CD4-positive, CD25-positive, alpha-beta regulatory T cell (primary cell): ENCODE measurements at regions not wholly inside any gene's neighbourhood (a gene's known extent, or its start where the extent isn't known, plus 50 kb on each side); places are given as distances from the start of the nearest gene placed in this dataset.

ENCODE experiments used
- ATAC-seq, 2 donors: fragments of 150-1000 bp; cut with Tn5 transposase; one replicate each; pipeline ENCODE4 v1.10.0; 2021; ENCODE audit warnings: low read depth in 2 of 2, moderate number of reproducible peaks in 2 of 2, moderate library complexity in 1 of 2
- DNase-seq, 3 donors: peaks; one replicate each; pipeline versions ENCODE4 v3.0.0 to v3.0.0-alpha.2; 2012 to 2022; ENCODE audit warnings: mixed read lengths in 1 of 3
- H3K27ac ChIP-seq: one replicate; pipeline ENCODE4 v1.7.0; 2013; ENCODE audit warnings: mild to moderate bottlenecking, low read length; ENCODE audit not compliant: insufficient read depth, poor library complexity, severe bottlenecking
- H3K27me3 ChIP-seq: one replicate; pipeline ENCODE4 v1.7.0; 2013; ENCODE audit warnings: low read length; ENCODE audit not compliant: control insufficient read depth, insufficient read depth
- H3K36me3 ChIP-seq: one replicate; pipeline ENCODE4 v1.7.0; 2013; ENCODE audit warnings: mild to moderate bottlenecking, low read length, moderate library complexity; ENCODE audit not compliant: control insufficient read depth, insufficient read depth
- H3K4me1 ChIP-seq: 2 replicates; pipeline ENCODE4 v1.7.0; 2013; ENCODE audit warnings: mild to moderate bottlenecking, low read length; ENCODE audit not compliant: insufficient read depth, control insufficient read depth, poor library complexity, severe bottlenecking
- H3K4me3 ChIP-seq: one replicate; pipeline ENCODE4 v1.7.0; 2013; ENCODE audit warnings: low read depth, mild to moderate bottlenecking, low read length, moderate library complexity
- H3K9me3 ChIP-seq, 2 experiments: 1 replicate in 1 of 2; 2 replicates in 1 of 2; pipeline ENCODE4 v1.7.0; 2013; ENCODE audit warnings: low read length in 2 of 2, mild to moderate bottlenecking in 1 of 2, moderate library complexity in 1 of 2; ENCODE audit not compliant: control insufficient read depth in 2 of 2
- H3K27ac Mint-ChIP-seq, 3 donors: one replicate each; pipeline ENCODE4 v1.8.0; 2020 to 2022; ENCODE audit warnings: mild to moderate bottlenecking in 3 of 3, mixed read lengths in 3 of 3, moderate library complexity in 2 of 3
- H3K27me3 Mint-ChIP-seq: one replicate; pipeline ENCODE4 v1.8.0; 2022; ENCODE audit warnings: mild to moderate bottlenecking, mixed read lengths
- H3K36me3 Mint-ChIP-seq: one replicate; pipeline ENCODE4 v1.8.0; 2020; ENCODE audit warnings: mixed read lengths
- H3K4me1 Mint-ChIP-seq, 4 donors: one replicate each; pipeline ENCODE4 v1.8.0; 2020 to 2022; ENCODE audit warnings: mixed read lengths in 4 of 4, mild to moderate bottlenecking in 1 of 4
- H3K4me3 Mint-ChIP-seq, 4 donors: one replicate each; pipeline ENCODE4 v1.8.0; 2020 to 2022; ENCODE audit warnings: mild to moderate bottlenecking in 4 of 4, mixed read lengths in 4 of 4, moderate library complexity in 3 of 4
- H3K9me3 Mint-ChIP-seq, 7 donors: one replicate each; pipeline ENCODE4 v1.8.0; 2020 to 2022; ENCODE audit warnings: mixed read lengths in 7 of 7, mild to moderate bottlenecking in 3 of 7, moderate library complexity in 2 of 7

DNA sequence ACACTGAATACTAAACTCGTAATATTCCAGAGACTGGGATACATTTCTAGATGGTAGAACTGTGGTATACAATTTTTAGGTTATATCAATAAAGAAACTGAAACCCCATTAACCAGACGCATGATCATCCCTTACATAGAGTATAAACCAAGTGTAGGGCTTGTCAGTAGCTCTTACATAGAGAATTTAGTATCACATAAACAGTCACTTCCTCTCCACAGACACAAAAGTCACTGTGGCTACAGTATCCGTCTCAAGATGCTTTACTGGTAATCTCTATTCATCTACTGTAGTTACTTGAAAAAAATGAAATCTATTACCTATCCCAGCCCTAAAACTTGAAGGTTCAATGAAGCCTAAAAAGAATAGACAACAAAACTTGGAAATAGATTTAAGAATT, 252.3 kb upstream of the TMPRSS15 start:
- no peaks in the 10 kb centered on the region for H3K36me3 Mint-ChIP-seq
- H3K9me3 Mint-ChIP-seq = peaks cover 0 to 22% (median 7%) of the 10 kb centered on the region in 7 donors
- Histone ChIP-seq H3K27me3 (no peaks in the 10 kb centered on the region), H3K27ac (no peak overlapping the region), H3K36me3 (no peaks in the 10 kb centered on the region), H3K9me3 (peaks cover 0 to 6% of the 10 kb centered on the region in 2 experiments), H3K4me1 (no peaks in the 10 kb centered on the region), H3K4me3 (no peak overlapping the region)
- ATAC-seq (no peak), DNase-seq (no peak)
- H3K4me1 Mint-ChIP-seq = no peaks in the 10 kb centered on the region
- no peaks in the 10 kb centered on the region for H3K27me3 Mint-ChIP-seq
- no peak overlapping the region for H3K4me3 Mint-ChIP-seq
- no peak overlapping the region for H3K27ac Mint-ChIP-seq

DNA sequence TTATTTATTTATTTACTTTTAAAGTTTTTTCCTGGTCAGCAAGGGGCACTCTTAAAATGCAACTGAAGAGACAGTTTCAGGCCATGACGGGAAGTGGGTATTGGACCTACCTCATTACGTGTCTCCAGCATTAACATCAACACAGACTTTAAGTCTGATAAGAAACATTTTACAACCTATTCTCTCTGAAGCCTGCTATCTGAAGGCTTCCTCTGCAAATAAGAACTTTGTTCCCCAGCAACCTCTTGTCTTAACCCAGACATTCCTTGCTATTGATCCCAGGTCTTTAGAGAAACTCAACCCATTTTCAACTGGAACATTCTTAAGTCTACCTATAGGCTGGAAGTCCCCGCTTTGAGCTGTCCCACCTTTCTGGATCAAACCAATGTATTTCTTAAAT, 258.3 kb upstream of the TMPRSS15 start:
- no peak for DNase-seq
- no peaks in the 10 kb centered on the region for H3K27me3 ChIP-seq
- H3K36me3 Mint-ChIP-seq = no peaks in the 10 kb centered on the region
- H3K4me3 Mint-ChIP-seq = no peak overlapping the region
- no peak overlapping the region for H3K4me3 ChIP-seq
- no peak overlapping the region for H3K27ac ChIP-seq
- no peaks in the 10 kb centered on the region for H3K4me1 Mint-ChIP-seq
- no peaks in the 10 kb centered on the region for H3K36me3 ChIP-seq
- H3K27me3 Mint-ChIP-seq = no peaks in the 10 kb centered on the region
- H3K27ac Mint-ChIP-seq = no peak overlapping the region
- H3K9me3 Mint-ChIP-seq = peaks cover 0 to 23% (median 10%) of the 10 kb centered on the region in 7 donors
- ATAC-seq = no peak
- H3K9me3 ChIP-seq = peaks cover 2 to 6% of the 10 kb centered on the region in 2 experiments
- H3K4me1 ChIP-seq = no peaks in the 10 kb centered on the region

DNA sequence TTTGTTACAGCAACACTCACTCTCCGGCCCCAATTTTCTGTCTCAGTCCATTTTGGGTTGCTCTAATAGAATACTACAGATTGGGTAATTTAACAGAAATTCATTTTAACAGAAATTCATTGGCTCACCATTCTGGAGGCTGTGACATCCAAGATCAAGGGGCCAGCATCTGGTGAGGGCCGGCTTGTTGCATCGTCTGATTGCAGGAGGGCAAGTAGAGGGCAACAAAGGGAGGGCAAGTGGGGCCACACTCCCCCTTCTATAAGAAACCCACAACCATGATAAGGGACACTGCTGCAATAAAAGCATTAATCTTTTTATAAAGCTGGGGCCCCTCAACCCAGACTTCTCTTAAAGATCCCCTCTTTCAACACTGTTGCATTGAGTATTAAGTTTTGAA, 260.1 kb upstream of the TMPRSS15 start:
- Histone ChIP-seq H3K4me1 (no peaks in the 10 kb centered on the region), H3K9me3 (peaks cover 2 to 6% of the 10 kb centered on the region in 2 experiments), H3K4me3 (no peak overlapping the region), H3K36me3 (no peaks in the 10 kb centered on the region), H3K27me3 (no peaks in the 10 kb centered on the region), H3K27ac (no peak overlapping the region)
- ATAC-seq (no peak), DNase-seq (no peak)
- Mint-ChIP-seq H3K27me3 (no peaks in the 10 kb centered on the region), H3K36me3 (no peaks in the 10 kb centered on the region), H3K9me3 (peaks cover 0 to 30% (median 11%) of the 10 kb centered on the region in 7 donors), H3K4me1 (no peaks in the 10 kb centered on the region), H3K4me3 (no peak overlapping the region), H3K27ac (no peak overlapping the region)

DNA sequence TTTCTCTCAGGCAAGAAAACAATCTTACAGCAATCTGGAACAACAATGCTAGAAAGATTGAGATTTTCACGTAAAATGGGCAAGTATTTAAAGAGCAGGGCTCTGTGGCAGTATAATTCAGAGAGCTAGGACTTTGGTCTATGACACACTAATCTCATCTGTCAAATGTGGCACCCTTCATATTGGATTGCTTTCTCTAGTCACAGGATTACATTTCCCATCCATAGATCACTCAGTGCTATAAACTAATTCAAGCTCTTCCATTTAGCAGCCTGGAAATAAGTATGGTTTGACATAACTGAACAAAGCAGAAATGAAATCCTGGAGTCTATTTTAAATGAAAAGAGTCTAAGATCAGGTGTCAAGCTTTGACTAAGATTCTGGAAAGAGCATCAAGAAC, 263.1 kb upstream of the TMPRSS15 start:
- H3K4me3 Mint-ChIP-seq = no peak overlapping the region
- DNase-seq (no peak), ATAC-seq (no peak)
- peaks cover 0 to 39% (median 18%) of the 10 kb centered on the region in 7 donors for H3K9me3 Mint-ChIP-seq
- no peaks in the 10 kb centered on the region for H3K36me3 ChIP-seq
- H3K9me3 ChIP-seq = peaks cover 2 to 6% of the 10 kb centered on the region in 2 experiments
- H3K27me3 ChIP-seq = no peaks in the 10 kb centered on the region
- H3K27me3 Mint-ChIP-seq = no peaks in the 10 kb centered on the region
- no peak overlapping the region for H3K27ac ChIP-seq
- no peak overlapping the region for H3K27ac Mint-ChIP-seq
- no peaks in the 10 kb centered on the region for H3K4me1 Mint-ChIP-seq
- no peak overlapping the region for H3K4me3 ChIP-seq
- no peaks in the 10 kb centered on the region for H3K36me3 Mint-ChIP-seq
- H3K4me1 ChIP-seq = no peaks in the 10 kb centered on the region

DNA sequence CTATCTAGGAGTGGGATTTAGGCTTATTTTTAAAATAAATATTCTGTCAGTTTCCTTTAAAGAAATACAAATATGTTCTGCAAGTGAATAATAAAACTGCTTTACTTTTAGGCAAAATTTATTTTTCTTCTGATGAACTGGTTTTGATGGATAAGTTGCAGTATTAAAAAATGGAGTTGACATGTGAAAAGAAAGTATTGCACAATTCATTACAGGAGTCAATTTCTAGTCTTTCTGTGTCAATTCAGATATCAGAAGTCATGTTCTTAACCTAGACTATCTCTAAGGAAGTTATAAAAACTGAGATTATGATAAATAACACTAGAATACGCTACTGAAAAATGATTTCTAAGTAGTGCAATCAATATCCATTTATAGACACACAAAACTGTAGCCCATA, 270.2 kb upstream of the TMPRSS15 start:
- DNase-seq = no peak
- Mint-ChIP-seq H3K27ac (no peak overlapping the region), H3K9me3 (peaks cover 3 to 30% (median 9%) of the 10 kb centered on the region in 7 donors), H3K27me3 (no peaks in the 10 kb centered on the region), H3K4me1 (no peaks in the 10 kb centered on the region), H3K36me3 (no peaks in the 10 kb centered on the region), H3K4me3 (no peak overlapping the region)
- no peaks in the 10 kb centered on the region for H3K27me3 ChIP-seq
- H3K36me3 ChIP-seq = no peaks in the 10 kb centered on the region
- no peak overlapping the region for H3K27ac ChIP-seq
- H3K4me1 ChIP-seq = no peaks in the 10 kb centered on the region
- no peak for ATAC-seq
- H3K4me3 ChIP-seq = no peak overlapping the region
- H3K9me3 ChIP-seq = peaks cover 0 to 2% of the 10 kb centered on the region in 2 experiments

DNA sequence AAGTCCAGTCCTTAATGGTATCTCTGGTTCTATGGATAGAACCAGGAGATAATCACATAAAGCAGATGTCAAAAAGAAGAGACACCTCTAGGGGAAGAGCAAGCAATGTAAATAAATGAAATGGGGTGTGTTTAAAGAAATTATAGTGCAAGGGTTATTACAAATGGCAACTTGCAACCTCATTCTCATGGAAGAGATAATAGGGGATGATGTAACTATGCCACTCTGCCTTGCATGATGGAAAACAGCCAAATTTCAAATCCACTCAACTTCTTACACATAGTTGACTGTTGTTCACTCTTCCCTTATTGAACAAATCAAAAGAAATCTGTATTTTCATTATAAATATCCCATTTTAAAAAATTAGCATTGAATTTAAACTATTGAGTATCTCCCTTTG, 274.0 kb upstream of the TMPRSS15 start:
- no peaks in the 10 kb centered on the region for H3K36me3 Mint-ChIP-seq
- no peak overlapping the region for H3K27ac Mint-ChIP-seq
- Histone ChIP-seq H3K27me3 (no peaks in the 10 kb centered on the region), H3K4me3 (no peak overlapping the region), H3K4me1 (no peaks in the 10 kb centered on the region), H3K27ac (no peak overlapping the region), H3K9me3 (peaks cover 0 to 3% of the 10 kb centered on the region in 2 experiments), H3K36me3 (no peaks in the 10 kb centered on the region)
- DNase-seq (no peak), ATAC-seq (no peak)
- H3K27me3 Mint-ChIP-seq = no peaks in the 10 kb centered on the region
- H3K4me1 Mint-ChIP-seq = peaks cover 0 to 4% (median 0%) of the 10 kb centered on the region in 4 donors
- peaks cover 6 to 26% (median 8%) of the 10 kb centered on the region in 7 donors for H3K9me3 Mint-ChIP-seq
- H3K4me3 Mint-ChIP-seq = no peak overlapping the region

DNA sequence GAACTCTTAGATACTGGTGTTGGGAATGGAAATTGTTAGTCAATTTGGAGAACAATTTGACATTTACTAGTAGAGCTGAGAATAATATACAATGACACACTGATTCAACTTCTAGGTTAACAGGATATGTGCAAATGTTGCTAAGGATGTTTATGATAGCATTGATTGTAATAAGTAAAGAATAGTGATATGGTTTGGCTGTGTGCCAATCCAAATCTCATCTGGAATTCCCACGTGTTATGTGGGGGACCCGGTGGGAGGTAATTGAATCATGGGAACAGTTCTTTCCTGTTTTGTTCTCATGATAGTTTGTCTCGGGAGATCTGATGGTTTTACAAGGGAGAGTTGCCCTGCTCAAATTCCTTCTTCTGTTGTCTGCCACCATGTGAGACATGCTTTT, 302.4 kb upstream of the TMPRSS15 start:
- DNase-seq = no peak
- no peaks in the 10 kb centered on the region for H3K27me3 Mint-ChIP-seq
- H3K36me3 Mint-ChIP-seq = no peaks in the 10 kb centered on the region
- H3K36me3 ChIP-seq = no peaks in the 10 kb centered on the region
- H3K27ac ChIP-seq = no peak overlapping the region
- H3K4me3 ChIP-seq = no peak overlapping the region
- no peak overlapping the region for H3K27ac Mint-ChIP-seq
- no peaks in the 10 kb centered on the region for H3K27me3 ChIP-seq
- ATAC-seq = no peak
- H3K4me1 ChIP-seq = no peaks in the 10 kb centered on the region
- H3K4me3 Mint-ChIP-seq = no peak overlapping the region
- no peaks in the 10 kb centered on the region for H3K4me1 Mint-ChIP-seq
- H3K9me3 Mint-ChIP-seq = peaks cover 2 to 21% (median 9%) of the 10 kb centered on the region in 7 donors
- H3K9me3 ChIP-seq = peaks cover 7 to 8% of the 10 kb centered on the region in 2 experiments

DNA sequence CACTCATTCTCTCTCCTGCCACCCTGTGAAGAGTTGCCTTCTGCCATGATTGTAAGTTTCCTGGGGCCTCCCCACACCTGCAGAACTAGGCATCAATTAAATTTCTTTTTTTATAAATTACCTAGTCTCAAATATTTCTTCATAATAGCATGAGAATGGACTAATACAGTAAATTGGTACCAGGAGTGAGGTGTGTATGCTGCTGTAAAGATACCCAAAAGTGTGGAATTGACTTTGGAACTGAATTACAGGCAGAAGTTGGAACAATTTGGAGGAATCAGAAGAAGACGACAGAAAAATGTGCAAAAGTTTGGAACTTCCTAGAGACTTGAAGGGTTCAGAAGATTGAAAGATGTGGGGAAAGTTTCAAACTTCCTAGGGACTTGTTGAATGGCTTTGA, 308.1 kb upstream of the TMPRSS15 start:
- H3K27me3 Mint-ChIP-seq = no peaks in the 10 kb centered on the region
- no peak for ATAC-seq

More for the DNA sequence above, 308.1 kb upstream of the TMPRSS15 start:
- no peaks in the 10 kb centered on the region for H3K36me3 ChIP-seq
- H3K4me3 ChIP-seq = no peak overlapping the region
- no peak overlapping the region for H3K27ac ChIP-seq
- DNase-seq = no peak
- H3K4me1 Mint-ChIP-seq = no peaks in the 10 kb centered on the region
- no peaks in the 10 kb centered on the region for H3K27me3 ChIP-seq
- no peaks in the 10 kb centered on the region for H3K4me1 ChIP-seq
- H3K27ac Mint-ChIP-seq = no peak overlapping the region
- no peaks in the 10 kb centered on the region for H3K36me3 Mint-ChIP-seq
- no peak overlapping the region for H3K4me3 Mint-ChIP-seq
- H3K9me3 Mint-ChIP-seq = peaks cover 0 to 29% (median 6%) of the 10 kb centered on the region in 7 donors
- H3K9me3 ChIP-seq = peaks cover 0 to 12% of the 10 kb centered on the region in 2 experiments
